Muscle of back (tissue), 3 donors: ENCODE measurements at regions not wholly inside any gene's neighbourhood (a gene's known extent, or its start where the extent isn't known, plus 50 kb on each side); places are given as distances from the start of the nearest gene placed in this dataset.

Experiments used
- DNase-seq, 3 donors: peaks; one replicate each; pipeline versions ENCODE4 v3.0.0 to v3.0.0-alpha.2; 2013

GRCh38 chr9:126089789-126090188 is 236.8 kb upstream of the MVB12B start:
- DNase-seq = no peak

- DNase-seq = no peak
Observed at GRCh38 chr9:126093771-126094170, 232.9 kb upstream of the MVB12B start.

- DNase-seq = no peak
Observed at GRCh38 chr9:126095546-126096190, 231.0 kb upstream of the MVB12B start.

- DNase-seq = no peak
Observed at GRCh38 chr9:126096340-126096739, 230.3 kb upstream of the MVB12B start.

- DNase-seq = peak; percentile 18 to 40 (median 23)
Observed at GRCh38 chr9:126097679-126098078, 228.9 kb upstream of the MVB12B start.

- no peak for DNase-seq
Observed at GRCh38 chr9:126106404-126106803, 220.2 kb upstream of the MVB12B start.

- DNase-seq = no peak
Observed at GRCh38 chr9:126107693-126108092, 218.9 kb upstream of the MVB12B start.

- DNase-seq = peak; percentile 2 to 37 (median 17)
Observed at GRCh38 chr9:126108240-126108639, 218.4 kb upstream of the MVB12B start.

- no peak for DNase-seq
Observed at GRCh38 chr9:126109575-126109974, 217.1 kb upstream of the MVB12B start.

GRCh38 chr9:126111556-126111955 is 215.1 kb upstream of the MVB12B start:
- DNase-seq = no peak

GRCh38 chr9:126112135-126112720 is 214.4 kb upstream of the MVB12B start:
- no peak for DNase-seq

- no peak for DNase-seq
Observed at GRCh38 chr9:126113176-126113575, 213.5 kb upstream of the MVB12B start.

GRCh38 chr9:126113756-126114408 is 212.7 kb upstream of the MVB12B start:
- DNase-seq = no peak

GRCh38 chr9:126114409-126114760 is 212.2 kb upstream of the MVB12B start:
- no peak for DNase-seq

GRCh38 chr9:126114850-126115460 is 211.7 kb upstream of the MVB12B start:
- DNase-seq = no peak

GRCh38 chr9:126116351-126117157 is 210.1 kb upstream of the MVB12B start:
- no peak for DNase-seq

GRCh38 chr9:126117158-126117425 is 209.5 kb upstream of the MVB12B start:
- DNase-seq = no peak

GRCh38 chr9:126117631-126118030 is 209.0 kb upstream of the MVB12B start:
- DNase-seq = no peak

GRCh38 chr9:126119731-126120130 is 206.9 kb upstream of the MVB12B start:
- no peak for DNase-seq

GRCh38 chr9:126122901-126123616 is 203.6 kb upstream of the MVB12B start:
- DNase-seq = no peak

GRCh38 chr9:126123927-126124326 is 202.7 kb upstream of the MVB12B start:
- DNase-seq = no peak

GRCh38 chr9:126125177-126125576 is 201.5 kb upstream of the MVB12B start:
- DNase-seq = no peak
